ENCODE measurements at regions not wholly inside any gene's neighbourhood (a gene's known extent, or its start where the extent isn't known, plus 50 kb on each side); places are given as distances from the start of the nearest gene placed in this dataset.

DNA sequence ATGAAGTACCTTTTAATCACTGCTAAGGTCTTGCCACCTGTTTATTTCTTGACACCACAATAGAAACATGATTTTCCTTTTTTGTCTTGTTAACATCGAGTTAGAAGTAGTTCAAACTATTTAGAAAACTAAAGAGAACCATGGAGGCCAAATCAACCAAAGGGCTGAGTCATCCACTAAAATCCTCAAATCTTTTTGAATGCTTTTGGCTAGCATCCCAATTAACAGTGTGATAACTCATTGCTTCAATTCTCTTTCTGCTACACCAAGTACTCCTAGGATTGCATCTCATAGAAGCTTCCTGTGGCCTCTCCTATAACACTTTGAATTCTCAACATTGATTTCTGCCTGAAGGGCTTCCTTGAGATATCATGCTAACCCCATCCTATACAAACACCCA is 159.9 kb upstream of the MMADHC start:
- no peak overlapping the region for H3K27ac ChIP-seq
- TF ChIP-seq ZFX (IDR thresholded peaks at IDR 0.05), result no peak
- TF ChIP-seq, protein P1, sequence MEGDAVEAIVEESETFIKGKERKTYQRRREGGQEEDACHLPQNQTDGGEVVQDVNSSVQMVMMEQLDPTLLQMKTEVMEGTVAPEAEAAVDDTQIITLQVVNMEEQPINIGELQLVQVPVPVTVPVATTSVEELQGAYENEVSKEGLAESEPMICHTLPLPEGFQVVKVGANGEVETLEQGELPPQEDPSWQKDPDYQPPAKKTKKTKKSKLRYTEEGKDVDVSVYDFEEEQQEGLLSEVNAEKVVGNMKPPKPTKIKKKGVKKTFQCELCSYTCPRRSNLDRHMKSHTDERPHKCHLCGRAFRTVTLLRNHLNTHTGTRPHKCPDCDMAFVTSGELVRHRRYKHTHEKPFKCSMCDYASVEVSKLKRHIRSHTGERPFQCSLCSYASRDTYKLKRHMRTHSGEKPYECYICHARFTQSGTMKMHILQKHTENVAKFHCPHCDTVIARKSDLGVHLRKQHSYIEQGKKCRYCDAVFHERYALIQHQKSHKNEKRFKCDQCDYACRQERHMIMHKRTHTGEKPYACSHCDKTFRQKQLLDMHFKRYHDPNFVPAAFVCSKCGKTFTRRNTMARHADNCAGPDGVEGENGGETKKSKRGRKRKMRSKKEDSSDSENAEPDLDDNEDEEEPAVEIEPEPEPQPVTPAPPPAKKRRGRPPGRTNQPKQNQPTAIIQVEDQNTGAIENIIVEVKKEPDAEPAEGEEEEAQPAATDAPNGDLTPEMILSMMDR (conservative IDR thresholded peaks at IDR 0.05), result no peak

DNA sequence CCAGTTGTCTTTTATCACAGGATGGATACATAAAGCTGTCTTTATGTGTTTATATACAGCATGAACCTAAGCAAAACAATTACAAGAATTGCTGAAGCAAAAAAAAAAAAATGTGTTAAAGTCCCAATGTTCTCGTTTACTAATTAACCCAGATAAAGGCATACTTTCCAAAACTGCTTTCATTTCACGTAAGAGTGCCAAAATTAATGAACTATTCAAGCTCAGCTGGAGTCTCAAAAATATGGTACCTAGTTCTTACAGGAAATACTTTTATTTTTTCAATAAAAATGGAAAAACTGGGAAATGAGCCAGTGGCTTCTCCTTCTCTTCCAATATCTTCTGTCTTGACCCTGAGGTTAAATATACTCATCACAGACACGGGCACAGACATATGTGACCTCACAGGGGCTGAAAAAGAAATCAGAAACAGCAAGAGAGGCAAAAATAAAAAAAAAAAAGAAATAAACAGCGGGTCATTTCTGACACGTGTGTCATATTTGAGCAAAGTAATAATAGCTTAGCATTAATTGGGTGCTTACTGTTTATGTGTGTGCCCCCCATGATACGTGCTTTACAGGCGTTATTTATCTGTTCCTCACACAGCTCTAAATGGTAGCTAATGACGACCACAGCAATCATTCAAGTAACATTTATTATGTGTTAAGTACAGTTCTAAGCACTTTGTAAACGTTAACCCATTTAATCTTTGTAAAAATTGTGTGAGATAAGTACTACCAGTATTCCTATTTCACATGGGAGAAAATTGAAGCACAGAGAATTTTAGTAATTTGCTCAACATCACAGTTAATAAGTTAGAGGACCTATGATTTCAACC is 158.0 kb upstream of the MMADHC start:
- no peak overlapping the region for H3K27ac ChIP-seq
- TF ChIP-seq ZFX (IDR thresholded peaks at IDR 0.05), result no peak
- TF ChIP-seq, protein P1 (conservative IDR thresholded peaks at IDR 0.05), result no peak

DNA sequence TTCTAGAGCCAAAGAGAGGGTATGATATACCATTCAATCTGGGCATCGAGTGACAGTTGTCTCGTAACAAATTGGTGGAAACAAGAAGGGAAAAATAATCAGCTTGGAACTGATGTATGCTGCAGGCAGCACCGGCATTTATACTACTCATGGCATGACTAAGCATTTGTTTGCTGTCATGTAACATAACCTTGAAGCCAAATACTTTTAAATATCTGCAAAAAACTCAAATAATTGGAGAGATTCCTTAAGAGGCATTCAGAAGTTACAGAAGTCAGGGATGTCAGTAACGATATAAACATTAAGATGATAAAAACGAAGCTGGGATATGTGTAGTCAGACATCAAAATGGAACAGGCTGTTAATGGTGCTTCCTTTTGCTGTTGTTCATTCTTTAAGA is 157.3 kb upstream of the MMADHC start:
- H3K27ac ChIP-seq, result no peak overlapping the region
- TF ChIP-seq, protein P1 (conservative IDR thresholded peaks at IDR 0.05), result no peak
- TF ChIP-seq ZFX (IDR thresholded peaks at IDR 0.05), result no peak

DNA sequence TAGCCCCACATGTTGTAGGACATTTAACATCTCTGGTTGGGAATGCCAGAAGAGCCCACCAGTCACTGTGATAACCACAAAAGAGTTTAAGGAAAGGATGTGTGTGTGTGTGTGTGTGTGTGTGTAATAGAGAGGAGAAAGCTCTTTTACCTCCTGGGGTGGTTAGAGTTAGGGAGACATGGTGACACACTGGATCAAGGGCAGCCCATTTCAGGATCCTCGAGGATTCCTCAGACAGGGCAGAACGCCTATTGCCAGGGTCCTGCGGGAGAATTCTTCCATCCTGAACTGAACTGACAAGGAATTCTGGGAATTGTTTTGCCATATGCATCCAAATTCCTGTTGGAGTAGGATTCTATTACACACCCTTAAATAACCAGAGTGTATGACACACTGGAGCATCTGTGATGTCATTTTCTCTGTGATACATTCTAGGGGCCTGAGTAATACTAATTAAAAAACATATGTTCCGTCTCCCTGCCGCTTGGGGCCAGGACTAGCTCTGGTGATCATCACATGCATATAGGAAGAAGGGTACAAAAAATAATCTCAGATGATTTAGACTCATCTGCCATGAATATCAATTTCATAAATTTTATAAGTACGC is 156.4 kb upstream of the MMADHC start:
- no peak overlapping the region for H3K27ac ChIP-seq
- no peak for TF ChIP-seq ZFX (IDR thresholded peaks at IDR 0.05)

DNA sequence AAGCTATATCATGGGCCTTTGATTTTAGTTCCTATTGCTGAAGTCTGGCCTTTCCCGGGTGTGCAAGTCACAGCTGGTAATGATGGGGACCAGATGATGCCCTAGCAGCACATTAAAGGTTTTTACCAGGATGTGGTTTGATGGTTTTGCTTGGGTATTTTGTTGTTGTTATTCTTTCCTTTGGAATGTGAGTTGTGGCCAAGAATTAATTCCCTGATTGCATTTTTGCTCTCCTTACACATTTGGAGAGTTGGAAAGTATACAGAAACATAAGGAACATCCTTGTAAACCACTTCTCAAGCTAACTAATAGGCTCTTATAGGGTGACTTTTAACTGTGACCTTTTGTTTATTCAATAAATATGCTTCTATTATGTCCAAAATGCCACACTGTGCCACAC is 154.1 kb upstream of the MMADHC start:
- no peak for TF ChIP-seq ZFX (IDR thresholded peaks at IDR 0.05)
- TF ChIP-seq, protein P1 (conservative IDR thresholded peaks at IDR 0.05), result no peak

DNA sequence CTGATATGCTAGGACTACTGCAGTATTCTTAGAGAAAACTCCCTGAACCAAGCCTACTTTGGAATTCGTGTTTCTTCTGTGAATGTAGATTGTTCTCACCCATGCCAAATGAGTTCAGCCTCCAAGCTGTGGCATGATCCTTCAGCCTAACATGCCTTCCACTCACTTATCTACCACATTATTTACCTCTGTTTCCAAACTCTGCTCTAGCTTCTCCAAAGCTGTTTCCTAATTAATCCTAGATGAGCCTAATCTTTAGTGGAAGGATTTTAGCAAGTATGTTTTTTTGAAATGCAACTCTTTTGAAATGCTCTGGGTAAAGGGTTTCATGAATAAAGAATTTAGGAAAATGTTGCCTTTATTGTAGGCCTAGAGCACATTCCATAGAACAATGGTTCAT is 152.9 kb upstream of the MMADHC start:
- no peak for TF ChIP-seq ZFX (IDR thresholded peaks at IDR 0.05)
- TF ChIP-seq, protein P1 (conservative IDR thresholded peaks at IDR 0.05), result no peak
- no peak overlapping the region for H3K27ac ChIP-seq

More for the DNA sequence above, 154.1 kb upstream of the MMADHC start:
- H3K27ac ChIP-seq, result no peak overlapping the region

DNA sequence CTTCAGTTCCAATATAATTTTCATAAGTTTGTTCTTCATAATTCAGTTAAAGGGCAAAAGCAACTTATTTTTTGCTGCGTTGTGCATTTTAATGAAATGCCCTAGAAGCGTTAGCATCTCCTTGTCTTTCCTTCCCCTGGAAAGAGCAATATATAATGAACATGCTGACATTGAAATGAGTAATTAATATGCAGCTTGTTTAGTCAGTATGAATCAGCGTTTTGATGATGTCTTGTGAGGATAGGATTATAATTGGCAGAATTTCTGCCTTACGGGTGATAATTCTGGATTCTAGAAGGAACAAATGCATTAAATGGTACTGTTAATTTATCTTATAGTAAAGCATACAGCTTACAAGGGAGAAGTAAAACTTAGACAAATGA is 152.3 kb upstream of the MMADHC start:
- TF ChIP-seq ZFX (IDR thresholded peaks at IDR 0.05), result no peak
- TF ChIP-seq, protein P1 (conservative IDR thresholded peaks at IDR 0.05), result no peak
- no peak overlapping the region for H3K27ac ChIP-seq

All from C4-2B (cell line).